HG02870 (cell line): ENCODE measurements at regions not wholly inside any gene's neighbourhood (a gene's known extent, or its start where the extent isn't known, plus 50 kb on each side); places are given as distances from the start of the nearest gene placed in this dataset.
"Not testable (repeated sequence)": the region's sequence is repeated elsewhere in the genome, so short reads cannot be mapped to it uniquely, and the experiment has no call there.

Experiments used
- ATAC-seq: cut with Tn5 transposase; IDR thresholded peaks from one replicate; pipeline ENCODE4 v1.9.1; 2021; ENCODE audit warnings: mild to moderate bottlenecking, moderate library complexity; ENCODE audit not compliant: unreplicated experiment

- peak; percentile 83 for ATAC-seq
These were observed 50.1 kb upstream of the ACSL4 start for GRCh38 chrX:109782994-109783700.

GRCh38 chrX:109783701-109784079, 50.6 kb upstream of the ACSL4 start:
- no peak for ATAC-seq

- no peak for ATAC-seq
These were observed 52.0 kb upstream of the ACSL4 start for GRCh38 chrX:109785053-109785452.

- not testable (repeated sequence) for ATAC-seq
These were observed 57.5 kb upstream of the ACSL4 start for GRCh38 chrX:109790511-109790910.

- no peak for ATAC-seq
These were observed 60.1 kb upstream of the ACSL4 start for GRCh38 chrX:109793191-109793590.

GRCh38 chrX:109795682-109796081, 62.6 kb upstream of the ACSL4 start:
- ATAC-seq, result no peak

- no peak for ATAC-seq
These were observed 64.4 kb upstream of the ACSL4 start for GRCh38 chrX:109797311-109797975.

- no peak for ATAC-seq
These were observed 79.2 kb upstream of the ACSL4 start for GRCh38 chrX:109812236-109812635.

- no peak for ATAC-seq
These were observed 80.2 kb upstream of the ACSL4 start for GRCh38 chrX:109813236-109813635.

GRCh38 chrX:109818976-109819375, 85.9 kb upstream of the ACSL4 start:
- no peak for ATAC-seq

- no peak for ATAC-seq
These were observed 89.8 kb upstream of the ACSL4 start for GRCh38 chrX:109822861-109823260.

- ATAC-seq, result no peak
These were observed 94.1 kb upstream of the ACSL4 start for GRCh38 chrX:109826954-109827708.

- ATAC-seq, result no peak
These were observed 94.7 kb upstream of the ACSL4 start for GRCh38 chrX:109827772-109828171.

GRCh38 chrX:109830157-109830703, 97.2 kb upstream of the ACSL4 start:
- ATAC-seq, result peak; percentile 25

- ATAC-seq, result peak; percentile 61
These were observed 97.7 kb upstream of the ACSL4 start for GRCh38 chrX:109830704-109831206.

GRCh38 chrX:109831326-109831985, 98.4 kb upstream of the ACSL4 start:
- ATAC-seq, result no peak

GRCh38 chrX:109839694-109840567, 106.9 kb upstream of the ACSL4 start:
- no peak for ATAC-seq

GRCh38 chrX:109840585-109840984, 107.5 kb upstream of the ACSL4 start:
- peak; percentile 37 for ATAC-seq

GRCh38 chrX:109841257-109841656, 108.2 kb upstream of the ACSL4 start:
- no peak for ATAC-seq
